Glomerular visceral epithelial cell (primary cell): ENCODE measurements at regions not wholly inside any gene's neighbourhood (a gene's known extent, or its start where the extent isn't known, plus 50 kb on each side); places are given as distances from the start of the nearest gene placed in this dataset.

Source experiments
- DNase-seq: peaks from one replicate; pipeline ENCODE4 v3.0.0-alpha.2; 2016; ENCODE audit errors: extremely low spot score

DNA sequence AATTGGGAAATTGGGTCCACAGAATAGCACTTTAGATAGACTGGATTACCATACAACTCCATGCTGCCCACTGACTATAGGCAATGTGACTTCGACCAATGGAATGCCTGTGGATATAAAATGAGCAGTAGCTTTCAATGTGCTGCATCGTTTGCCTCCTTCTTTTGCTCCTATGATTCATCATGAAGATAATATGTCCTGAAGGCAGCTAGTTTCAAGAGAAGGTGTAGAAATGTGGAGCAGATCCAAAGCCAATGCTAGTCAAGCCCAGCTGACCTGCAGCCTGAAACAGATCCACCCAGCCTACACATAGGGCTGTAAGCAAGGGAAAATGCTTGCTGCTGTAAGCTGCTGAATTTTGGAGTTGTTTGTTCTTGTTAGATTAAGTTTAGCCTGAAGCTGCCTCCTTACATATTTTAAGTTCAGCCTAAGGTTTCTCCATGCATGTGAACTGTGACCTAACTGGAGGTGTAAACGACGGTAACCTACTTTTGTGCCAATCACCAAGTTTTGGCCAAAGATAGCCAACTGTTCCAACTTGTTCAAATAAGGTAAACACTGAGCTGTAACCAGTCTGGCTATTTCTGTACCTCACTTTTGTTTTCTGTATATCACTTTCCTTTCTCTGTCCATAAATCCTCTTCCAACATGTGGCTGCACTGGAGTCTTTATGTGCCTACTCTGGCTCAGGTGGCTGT lies 169.1 kb upstream of the AVPR1A start:
- DNase-seq: no peak

DNA sequence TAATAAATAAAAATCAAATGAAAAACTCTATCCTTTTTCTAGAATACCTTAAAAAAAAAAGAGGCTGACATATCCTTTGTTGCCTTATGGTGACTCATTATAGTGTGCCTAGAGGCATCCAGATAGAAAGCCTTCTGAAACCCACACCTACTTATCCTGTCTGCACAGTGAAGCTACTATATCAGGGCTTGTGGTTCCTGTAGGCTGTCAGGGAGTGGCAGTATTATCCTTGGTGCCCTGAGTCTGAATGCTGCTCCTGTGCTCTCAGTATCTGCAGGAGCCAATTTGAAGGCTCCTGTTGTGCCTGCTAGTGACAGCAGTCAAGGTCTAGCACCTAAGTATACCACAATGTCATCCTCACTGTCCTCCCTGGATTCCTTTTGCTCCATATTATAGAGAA lies 168.4 kb upstream of the AVPR1A start:
- DNase-seq: peak; percentile 49

DNA sequence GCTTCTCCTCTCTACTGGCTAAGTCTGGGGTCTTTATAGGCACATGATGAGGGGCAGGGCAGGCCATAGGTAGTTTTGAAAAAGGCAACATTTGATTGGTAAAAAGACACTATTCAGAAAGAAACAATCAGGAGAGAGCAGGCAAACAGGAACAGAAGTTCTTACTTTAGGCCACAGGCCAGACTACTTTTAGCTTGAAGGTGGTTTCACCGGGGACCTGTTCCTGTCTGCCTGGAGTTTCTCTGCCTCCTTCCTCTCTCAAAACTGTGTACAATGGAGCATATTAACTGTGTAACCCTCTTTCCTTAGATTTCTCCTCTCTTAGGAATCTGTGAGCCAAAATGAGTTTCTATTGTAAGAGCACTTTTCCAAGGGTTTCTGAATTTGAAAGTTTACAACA lies 167.9 kb upstream of the AVPR1A start:
- no peak for DNase-seq

DNA sequence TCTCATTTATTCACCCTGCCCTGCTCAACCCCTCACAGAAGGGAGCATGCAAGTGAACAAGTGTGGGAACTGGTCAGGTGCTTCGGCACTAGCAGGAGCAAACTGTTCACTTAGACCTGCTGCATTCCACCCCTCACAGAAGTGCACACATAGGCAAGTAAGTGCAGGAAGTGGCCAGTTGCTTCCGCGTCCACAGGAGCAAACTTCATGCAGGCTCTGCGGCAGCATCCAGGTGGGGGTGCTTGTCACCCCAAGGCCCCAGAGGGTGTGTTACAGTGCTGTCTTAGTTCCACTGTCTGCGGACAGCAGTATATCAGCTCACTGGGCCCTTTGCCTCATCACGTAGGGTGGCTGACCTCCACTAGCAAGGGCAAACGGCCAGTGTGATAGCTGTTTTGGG lies 167.3 kb upstream of the AVPR1A start:
- DNase-seq: no peak

DNA sequence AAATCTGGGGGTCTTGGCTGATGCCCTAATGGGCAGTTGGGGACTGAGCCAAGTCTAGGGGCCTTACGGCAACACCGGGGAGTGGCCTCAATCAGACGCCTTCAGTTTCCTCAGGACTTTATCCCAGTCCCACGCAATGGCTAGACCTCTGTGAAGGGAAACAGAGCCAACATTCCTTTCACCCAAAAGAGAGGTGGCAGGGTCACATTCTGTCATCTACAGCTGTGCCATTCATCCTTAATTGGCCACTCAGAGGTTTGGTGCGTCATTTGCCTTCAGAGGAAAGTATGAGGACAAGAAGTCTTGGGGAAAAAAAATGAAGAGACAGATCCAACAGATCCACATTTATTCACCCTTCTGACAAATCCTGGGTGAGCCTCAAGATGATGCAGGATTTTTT lies 166.9 kb upstream of the AVPR1A start:
- DNase-seq: no peak

DNA sequence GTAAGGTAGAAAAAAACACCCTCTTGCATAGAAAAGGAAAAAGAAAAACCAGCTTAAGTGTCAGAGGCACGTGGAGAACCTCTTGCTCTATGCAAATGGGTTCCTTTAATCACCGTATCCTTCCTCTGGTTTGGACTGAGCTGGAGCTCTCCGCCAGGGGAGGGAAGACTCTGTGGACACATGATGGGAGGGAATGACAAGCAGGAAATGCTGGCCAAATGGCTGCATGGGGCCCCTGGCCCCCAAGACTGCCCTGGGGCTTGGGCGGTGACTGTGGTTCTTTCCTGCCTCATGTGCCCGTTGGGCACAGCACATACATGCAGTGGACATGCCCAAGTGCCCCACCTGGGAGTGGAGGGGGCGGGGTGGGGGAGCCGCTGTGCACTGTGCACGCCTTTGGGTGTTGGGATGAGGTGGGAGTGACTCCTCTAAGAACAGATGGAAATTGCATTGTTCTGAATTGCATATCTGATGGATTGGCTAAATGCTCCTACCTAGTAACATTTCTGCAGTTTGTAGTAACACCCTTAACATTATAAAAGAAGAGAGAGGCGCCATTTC lies 166.4 kb upstream of the AVPR1A start:
- DNase-seq: no peak

DNA sequence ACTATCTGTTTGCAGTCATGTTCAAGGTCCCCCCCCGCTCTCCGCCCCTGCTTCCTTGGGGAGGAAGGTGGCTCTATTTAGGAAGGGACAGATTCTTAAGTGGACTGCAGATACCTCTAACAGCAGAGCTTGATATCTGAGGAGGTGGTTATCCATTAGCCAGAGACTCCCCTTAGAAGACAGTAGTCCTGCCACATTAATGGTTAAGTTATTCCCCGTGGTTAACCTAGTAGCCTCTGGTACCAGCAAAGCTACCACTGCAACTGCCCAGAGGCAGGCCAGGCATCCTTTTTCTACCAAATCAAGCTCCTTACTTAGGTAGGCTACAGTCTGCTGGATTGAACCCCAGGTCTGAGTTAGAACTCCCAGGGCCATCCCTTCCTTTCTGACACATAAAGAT lies 162.1 kb upstream of the AVPR1A start:
- no peak for DNase-seq

DNA sequence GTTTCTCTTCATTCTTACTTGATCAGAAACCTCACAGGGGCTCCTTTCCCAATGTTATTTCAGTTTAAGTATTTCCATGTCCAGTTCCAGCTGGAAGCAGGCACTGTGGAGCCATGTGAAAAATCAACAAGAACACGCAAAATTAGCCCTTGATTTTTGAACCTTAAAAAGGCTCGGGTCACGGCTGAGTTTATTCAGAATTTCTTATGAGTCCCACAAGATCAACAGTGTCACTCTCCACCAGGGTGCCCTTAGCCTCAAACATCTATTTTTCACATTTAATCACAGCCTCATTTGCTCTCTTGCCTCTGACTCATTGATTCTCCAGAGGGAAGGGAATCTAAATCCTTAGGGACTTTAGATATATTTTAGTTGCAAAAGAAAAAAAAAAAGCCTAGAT lies 157.7 kb upstream of the AVPR1A start:
- DNase-seq: no peak

DNA sequence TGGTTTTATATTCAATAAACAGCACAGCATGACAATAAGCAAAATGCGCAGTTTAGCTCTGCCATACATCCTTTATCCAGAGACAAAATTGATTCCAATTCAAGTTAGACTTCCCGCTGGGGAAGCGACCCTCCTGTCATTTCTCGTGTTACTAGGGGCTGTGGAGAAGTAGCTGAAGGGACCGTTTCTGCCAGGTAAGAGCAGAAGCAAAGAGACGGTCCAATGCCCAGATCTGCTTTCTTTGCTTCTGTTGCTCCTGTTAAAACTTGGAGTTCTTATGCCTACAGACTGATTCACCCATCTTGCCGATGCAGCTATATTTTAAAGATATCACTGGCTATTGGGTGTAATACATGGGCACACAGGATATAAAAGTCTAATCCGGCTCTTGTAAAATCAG lies 156.8 kb upstream of the AVPR1A start:
- DNase-seq: no peak

DNA sequence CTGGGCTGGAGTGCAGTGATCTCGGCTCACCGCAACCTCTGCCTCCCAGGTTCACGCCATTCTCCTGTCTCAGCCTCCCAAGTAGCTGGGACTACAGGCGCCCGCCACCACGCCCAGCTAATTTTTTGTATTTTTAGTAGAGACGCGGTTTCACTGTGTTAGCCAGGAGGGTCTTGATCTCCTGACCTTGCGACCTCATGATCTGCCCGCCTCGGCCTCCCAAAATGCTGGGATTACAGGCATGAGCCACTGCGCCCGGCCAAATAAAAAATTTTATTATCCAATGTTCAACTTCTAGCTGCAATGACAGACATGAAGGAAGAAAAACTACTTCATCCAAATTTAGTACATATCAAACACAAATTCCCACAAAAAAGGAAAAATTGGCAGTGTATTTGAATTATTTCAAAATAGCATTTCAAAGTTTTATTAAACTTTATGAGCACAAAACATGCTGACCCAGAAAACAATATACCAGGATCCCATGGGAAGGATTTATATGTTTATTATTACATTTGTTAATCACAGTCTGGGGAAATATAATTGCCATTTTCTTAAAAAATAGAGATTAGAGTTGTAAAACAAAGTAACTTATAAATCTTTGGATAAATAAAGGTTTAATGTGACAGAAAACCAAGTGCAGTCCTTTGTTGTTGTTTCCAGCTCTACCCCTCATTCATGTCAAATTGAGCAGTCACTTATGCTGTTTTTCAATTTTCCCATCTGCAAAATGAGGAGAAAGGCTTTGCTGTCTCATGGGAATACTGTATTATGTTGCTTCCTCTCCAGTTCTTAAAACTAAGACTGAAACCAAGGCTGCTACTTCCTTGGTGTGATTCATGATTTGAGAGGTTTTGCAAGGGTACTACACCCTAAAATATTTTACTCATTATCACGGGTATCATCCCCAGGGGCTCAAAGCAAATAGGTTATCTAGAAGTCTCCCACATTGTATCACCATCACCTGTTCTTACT lies 155.2 kb upstream of the AVPR1A start:
- no peak for DNase-seq

DNA sequence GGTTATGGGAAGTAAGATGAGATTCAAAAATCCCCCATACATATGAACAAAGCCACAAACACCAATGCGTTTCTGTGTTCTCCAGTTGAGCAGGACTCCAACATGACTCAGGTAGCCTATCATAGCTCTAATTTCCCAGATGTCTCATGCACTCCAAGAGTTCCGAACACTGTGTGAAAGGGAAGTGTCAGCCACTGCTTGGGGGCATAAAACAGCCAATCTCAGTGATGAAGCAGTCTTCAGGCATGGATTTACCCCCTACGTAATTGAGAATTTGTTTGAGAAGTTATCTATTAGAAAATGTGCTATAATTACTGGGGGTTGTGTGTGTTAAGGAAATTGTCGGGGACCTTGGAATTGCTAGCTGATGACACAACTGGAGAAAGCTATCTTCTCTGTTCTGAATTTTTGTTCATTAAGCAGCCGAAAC lies 153.9 kb upstream of the AVPR1A start:
- DNase-seq: no peak

DNA sequence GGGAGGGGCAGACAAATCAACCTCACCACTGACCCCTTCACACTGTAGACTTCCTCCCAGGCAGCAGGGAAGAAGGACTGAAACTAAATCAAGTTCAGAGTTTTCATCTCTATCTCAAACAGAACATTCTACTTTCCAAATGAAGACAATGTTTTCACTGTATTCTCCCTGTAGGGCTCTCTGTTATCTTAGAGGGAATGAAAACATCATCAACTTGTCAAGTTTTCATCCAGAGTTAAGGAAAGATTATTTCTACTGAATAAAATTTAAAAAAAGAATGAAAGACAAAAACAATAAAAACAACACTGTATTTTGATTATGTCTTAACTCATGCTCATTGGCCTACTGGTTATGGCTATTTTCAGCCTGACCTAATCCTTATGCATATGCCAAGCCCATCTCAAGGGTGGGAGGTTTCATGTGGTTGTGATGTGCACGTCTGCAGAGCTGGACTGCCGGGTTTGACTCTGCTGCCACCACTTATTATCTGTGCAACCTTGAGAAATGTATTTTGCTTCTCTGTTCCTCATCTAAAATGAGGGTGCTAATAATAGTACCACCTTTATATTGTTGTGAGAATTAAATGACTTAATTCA lies 152.0 kb upstream of the AVPR1A start:
- DNase-seq: no peak

DNA sequence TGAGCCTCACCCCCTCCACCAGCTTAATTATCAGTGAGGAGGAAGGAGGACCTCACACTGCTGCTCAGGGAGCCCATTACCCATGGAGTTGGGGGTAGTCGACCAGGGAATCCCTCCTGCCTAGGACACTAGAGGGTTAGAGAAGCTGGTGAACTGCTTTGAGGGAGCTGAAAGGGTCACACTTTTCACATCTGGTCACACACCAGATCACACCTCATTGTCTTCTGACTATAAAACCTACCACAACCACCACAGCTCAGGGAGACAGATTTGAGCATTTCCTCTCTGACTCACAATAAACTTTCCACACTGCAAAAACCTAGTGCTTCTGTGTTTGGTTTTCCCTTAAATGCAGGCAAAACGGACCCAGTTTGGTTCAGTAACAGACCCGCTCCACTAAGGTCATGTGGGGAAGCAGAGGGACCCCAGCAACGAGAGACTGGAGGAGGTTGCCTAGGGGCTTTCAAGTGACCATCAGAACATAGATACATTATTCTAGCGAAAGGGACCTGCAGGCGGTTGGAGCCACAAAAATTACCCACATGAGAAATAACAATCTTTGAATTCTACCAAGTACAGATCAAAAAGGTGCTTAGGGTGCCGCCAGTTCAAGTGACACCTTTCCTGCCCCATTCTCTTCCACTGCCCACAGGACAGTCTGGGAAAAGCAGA lies 151.4 kb upstream of the AVPR1A start:
- peak; percentile 42 for DNase-seq

DNA sequence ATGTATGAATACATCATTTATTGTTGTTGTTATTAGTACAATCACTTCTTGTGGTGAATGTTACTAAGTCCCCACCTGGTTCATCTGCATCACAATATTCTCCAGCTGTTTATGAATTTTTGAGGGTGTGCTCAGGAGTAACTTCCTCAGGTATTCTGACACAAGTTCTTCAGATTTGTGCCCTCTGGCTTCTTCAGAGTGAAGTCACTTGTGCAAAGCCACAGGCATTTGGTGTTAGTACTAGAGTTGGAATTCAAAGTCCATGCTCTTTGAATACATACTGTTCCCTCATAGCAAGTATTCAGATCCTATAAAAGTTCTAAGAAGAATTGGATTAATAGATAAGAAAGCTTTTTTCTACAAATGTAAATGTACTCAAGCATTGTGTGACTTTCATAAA lies 150.3 kb upstream of the AVPR1A start:
- no peak for DNase-seq

DNA sequence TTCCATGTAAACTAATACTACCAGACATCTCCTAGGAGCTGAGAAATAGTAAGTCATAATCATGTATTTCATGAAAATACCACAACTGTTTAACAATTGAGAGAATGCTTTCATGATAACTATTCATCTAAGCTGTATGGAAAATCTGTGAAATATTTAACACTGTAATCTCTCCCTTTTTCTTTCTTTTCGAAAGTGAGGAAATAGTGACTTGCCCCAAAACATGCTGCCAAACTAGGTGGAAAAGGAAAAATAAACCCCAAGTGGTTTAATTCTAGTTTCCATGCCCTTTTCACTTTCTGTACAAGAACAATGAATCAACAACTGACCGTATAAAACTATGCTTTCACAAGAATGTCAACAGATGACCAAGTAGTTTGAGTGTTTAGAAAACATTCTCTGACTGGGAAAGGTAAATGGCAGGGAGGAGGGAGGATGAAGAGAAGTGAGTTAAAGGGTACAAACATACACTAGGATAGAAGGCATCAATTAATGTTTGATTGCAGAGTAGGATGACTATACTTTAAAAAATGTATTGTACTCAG lies 147.5 kb upstream of the AVPR1A start:
- no peak for DNase-seq

DNA sequence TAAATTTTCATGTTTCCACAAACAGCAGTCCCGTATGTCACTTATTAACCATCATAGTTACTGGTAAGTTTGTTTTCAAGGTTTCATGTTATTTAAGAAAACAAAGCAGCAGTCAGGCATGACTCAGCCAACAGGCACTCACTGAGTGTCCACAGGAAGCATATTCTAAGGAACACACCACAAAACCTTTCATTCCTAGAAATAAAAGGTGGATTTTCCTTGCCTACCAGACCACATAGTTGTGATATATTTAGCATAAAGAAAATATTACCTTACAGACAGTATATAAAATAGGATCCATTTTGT lies 143.3 kb upstream of the AVPR1A start:
- peak; percentile 90 for DNase-seq

DNA sequence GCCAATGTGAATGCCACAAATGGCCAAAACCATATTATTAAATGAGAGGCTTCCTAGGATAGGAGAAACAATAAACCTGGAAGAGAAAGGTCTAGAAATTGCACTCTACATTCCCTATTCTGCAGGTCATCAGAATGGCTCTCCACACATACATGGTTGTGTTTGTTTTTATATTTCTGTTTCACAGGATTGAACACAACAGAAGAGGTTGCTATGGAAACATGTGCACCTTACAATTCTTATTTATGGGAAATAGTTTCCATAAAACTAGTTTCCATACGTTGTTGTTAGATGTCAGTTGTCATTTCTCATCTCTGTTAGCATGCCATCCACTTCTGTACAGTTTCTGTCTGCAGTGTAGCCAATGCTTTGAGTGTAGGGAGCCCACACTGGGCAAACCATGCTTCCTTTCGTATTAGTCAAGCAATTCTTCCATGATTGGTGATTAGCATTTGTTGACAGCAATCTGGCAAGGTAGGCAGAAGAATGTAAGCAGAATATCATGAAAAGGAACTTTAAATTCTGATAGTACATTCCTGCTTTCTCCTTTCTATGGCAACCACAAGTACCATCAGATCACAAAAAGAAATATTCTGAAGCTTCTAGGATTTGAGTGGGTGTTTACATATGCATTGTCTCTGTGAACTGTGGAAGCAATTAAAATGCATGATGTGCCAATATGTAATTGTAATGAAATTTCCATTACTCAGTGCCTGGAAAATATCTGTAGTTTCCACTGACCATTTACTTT lies 141.6 kb upstream of the AVPR1A start:
- DNase-seq: no peak

DNA sequence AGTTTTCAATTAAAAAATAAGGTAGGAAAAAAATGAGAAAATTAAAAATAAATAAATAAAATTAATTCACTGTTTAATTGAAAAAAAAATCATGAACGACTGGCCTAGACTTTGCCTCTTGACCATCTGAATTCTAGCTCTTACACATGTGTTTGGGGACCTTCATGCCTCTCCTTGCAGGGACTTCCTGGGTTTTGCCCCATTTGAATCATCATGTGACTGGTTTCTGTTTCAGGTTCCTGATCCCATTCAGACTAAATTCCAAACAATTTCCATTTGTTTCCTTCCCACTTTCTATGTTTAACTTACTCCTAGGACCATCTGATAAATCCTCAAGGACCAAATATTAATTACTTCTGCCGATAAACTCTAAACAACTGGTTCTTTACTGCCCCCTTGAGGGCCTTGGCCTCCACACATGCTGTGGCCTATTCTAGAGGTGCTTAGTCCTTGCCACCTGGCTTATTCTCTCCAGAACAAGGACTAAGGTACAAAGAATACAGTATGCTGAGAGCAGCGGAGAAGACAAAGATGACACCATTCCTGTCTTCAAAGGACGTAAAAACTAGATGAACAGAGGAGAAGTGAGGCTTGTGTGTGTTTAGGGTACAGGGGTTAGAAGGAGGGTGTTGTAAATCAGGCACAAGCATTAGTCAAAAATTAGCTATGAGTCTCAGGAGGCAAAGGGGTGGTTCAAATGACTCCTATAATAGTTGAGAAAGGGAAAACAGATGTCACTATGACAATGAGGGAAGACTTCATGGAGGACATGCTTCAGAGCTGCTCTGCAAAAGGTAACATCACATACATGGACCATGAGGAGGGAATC lies 125.8 kb upstream of the AVPR1A start:
- peak; percentile 40 for DNase-seq

DNA sequence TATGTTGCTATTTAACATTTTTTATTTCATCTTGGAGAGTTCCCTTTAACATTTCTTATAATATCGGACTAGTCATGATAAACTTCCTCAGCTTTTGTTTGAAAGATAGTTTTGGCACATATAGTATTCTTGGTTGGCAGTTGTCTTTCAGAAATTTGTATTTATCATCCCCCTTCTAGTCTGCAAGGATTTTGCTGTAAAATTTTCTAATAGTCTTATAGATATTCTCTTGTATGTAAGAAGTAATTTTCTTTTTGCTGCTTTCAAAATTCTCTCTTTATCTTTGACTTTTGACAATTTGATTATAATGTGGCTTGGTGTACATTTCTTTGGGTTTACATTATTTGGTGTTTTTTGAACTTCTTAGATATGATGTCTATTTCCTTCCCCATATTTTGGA lies 116.0 kb upstream of the AVPR1A start:
- no peak for DNase-seq

DNA sequence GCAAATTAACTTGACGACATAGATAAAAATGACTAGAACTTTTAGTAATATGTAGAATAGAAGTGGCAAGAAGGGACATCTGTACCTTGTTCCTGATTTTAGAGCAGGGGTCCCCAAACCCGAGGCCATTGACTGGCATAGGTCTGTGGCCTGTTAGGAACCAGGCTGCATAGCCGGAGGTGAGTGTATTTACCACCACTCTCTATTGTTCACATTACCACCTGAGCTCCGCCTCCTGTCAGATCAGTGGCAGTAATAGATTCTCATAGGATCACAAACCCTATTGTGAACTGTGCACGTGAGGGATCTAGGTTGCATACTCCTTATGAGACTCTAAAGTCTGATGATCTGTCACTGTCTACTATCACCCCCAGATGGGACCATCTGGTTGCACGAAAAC lies 113.6 kb upstream of the AVPR1A start:
- DNase-seq: no peak
